Neural cell (in vitro differentiated cells): ENCODE measurements at regions not wholly inside any gene's neighbourhood (a gene's known extent, or its start where the extent isn't known, plus 50 kb on each side); places are given as distances from the start of the nearest gene placed in this dataset.
"Not testable (repeated sequence)": the region's sequence is repeated elsewhere in the genome, so short reads cannot be mapped to it uniquely, and the experiment has no call there.

Experiments used
- H2AFZ ChIP-seq: fragments of 200-600, 300-800 bp; sonication (generic), shearing (Covaris generic); 2 replicates; pipeline ENCODE4 v1.6.0; 2014; ENCODE audit warnings: low read depth, mild to moderate bottlenecking, antibody characterized with exemption, low read length, moderate library complexity
- H3F3A ChIP-seq: fragments of 200-600 bp; shearing (Covaris generic); 2 replicates; pipeline ENCODE4 v1.6.1; 2016; ENCODE audit warnings: mild to moderate bottlenecking, moderate library complexity, mixed read lengths, antibody characterized with exemption, low read length; ENCODE audit not compliant: insufficient read depth, poor library complexity, severe bottlenecking
- H3K27ac ChIP-seq: fragments of 200-600, 300-800 bp; sonication (generic), shearing (Covaris generic); 2 replicates; pipeline ENCODE4 v1.5.1; 2014; ENCODE audit warnings: mild to moderate bottlenecking, low read length, moderate library complexity
- H3K27me3 ChIP-seq: fragments of 300-800, 200-600 bp; sonication (generic), shearing (Covaris generic); 2 replicates; pipeline ENCODE4 v1.6.0; 2014; ENCODE audit warnings: mild to moderate bottlenecking, low read depth, low read length, moderate library complexity; ENCODE audit not compliant: insufficient read depth
- H3K36me3 ChIP-seq: fragments of 300-800, 200-600 bp; sonication (generic), shearing (Covaris generic); 2 replicates; pipeline ENCODE4 v1.5.1; 2014; ENCODE audit warnings: mild to moderate bottlenecking, antibody characterized with exemption, low read length, moderate library complexity; ENCODE audit not compliant: insufficient read depth
- H3K4me2 ChIP-seq: fragments of 300-800, 200-600 bp; sonication (generic), shearing (Covaris generic); 2 replicates; pipeline ENCODE4 v1.6.0; 2014; ENCODE audit warnings: mild to moderate bottlenecking, low read length
- H3K4me3 ChIP-seq: fragments of 300-800, 200-600 bp; sonication (generic), shearing (Covaris generic); 2 replicates; pipeline ENCODE4 v1.5.1; 2014; ENCODE audit warnings: mild to moderate bottlenecking, low read length, moderate library complexity
- H3K79me2 ChIP-seq: fragments of 200-600 bp; shearing (Covaris generic); replicated peaks from 2 replicates; pipeline ENCODE4 v1.6.0; 2014; ENCODE audit warnings: mild to moderate bottlenecking, low read length, moderate library complexity; ENCODE audit not compliant: insufficient read depth
- H3K9ac ChIP-seq: fragments of 300-800, 200-600 bp; sonication (generic), shearing (Covaris generic); 2 replicates; pipeline ENCODE4 v1.6.1; 2016; ENCODE audit warnings: mild to moderate bottlenecking, low read length, mixed read lengths
- H3K9me2 ChIP-seq: fragments of 200-600 bp; shearing (Covaris generic); 2 replicates; pipeline ENCODE4 v1.6.1; 2016; ENCODE audit warnings: mild to moderate bottlenecking, low read length, mixed read lengths; ENCODE audit not compliant: insufficient read depth
- H3K9me3 ChIP-seq: fragments of 200-600, 300-800 bp; sonication (generic), shearing (Covaris generic); 2 replicates; pipeline ENCODE4 v1.6.1; 2016; ENCODE audit warnings: mild to moderate bottlenecking, mixed run types, low read length, moderate library complexity, mixed read lengths
- H4K20me1 ChIP-seq: fragments of 200-600 bp; shearing (Covaris generic); 2 replicates; pipeline ENCODE4 v1.6.1; 2016; ENCODE audit warnings: mild to moderate bottlenecking, mixed run types; ENCODE audit not compliant: insufficient read depth
- CTCF ChIP-seq: fragments of 450-650 bp; IDR thresholded peaks from 2 replicates; pipeline ENCODE4 v1.5.1; 2014; ENCODE audit warnings: antibody characterized with exemption, mild to moderate bottlenecking, moderate library complexity; ENCODE audit not compliant: poor library complexity, severe bottlenecking
- EP300 ChIP-seq: fragments of 450-650 bp; conservative IDR thresholded peaks from 2 replicates; pipeline ENCODE4 v1.6.1; 2014; ENCODE audit warnings: antibody characterized with exemption, mild to moderate bottlenecking, moderate library complexity; ENCODE audit not compliant: poor library complexity, severe bottlenecking
- EZH2 ChIP-seq: fragments of 200-600, 300-800 bp; shearing (Covaris generic), sonication (generic); IDR thresholded peaks from 2 replicates; pipeline ENCODE4 v1.6.1; 2014; ENCODE audit warnings: antibody characterized with exemption, low read length, borderline replicate concordance, mild to moderate bottlenecking; ENCODE audit not compliant: insufficient read depth, poor library complexity, severe bottlenecking
- MXI1 ChIP-seq: fragments of 450-650 bp; conservative IDR thresholded peaks from 2 replicates; pipeline ENCODE4 v1.6.1; 2014; ENCODE audit warnings: antibody characterized with exemption, mild to moderate bottlenecking; ENCODE audit not compliant: poor library complexity, severe bottlenecking
- POLR2AphosphoS5 ChIP-seq: IDR thresholded peaks from 2 replicates; pipeline ENCODE4 v1.6.1; 2012
- RAD21 ChIP-seq: fragments of 450-650 bp; conservative IDR thresholded peaks from 2 replicates; pipeline ENCODE4 v1.6.1; 2014; ENCODE audit warnings: antibody characterized with exemption, mild to moderate bottlenecking, moderate library complexity
- REST ChIP-seq: IDR thresholded peaks from 2 replicates; pipeline ENCODE4 v1.6.1; 2012; ENCODE audit warnings: borderline replicate concordance
- SMC3 ChIP-seq: fragments of 450-650 bp; conservative IDR thresholded peaks from 2 replicates; pipeline ENCODE4 v1.6.1; 2014; ENCODE audit warnings: antibody characterized with exemption, mild to moderate bottlenecking, moderate library complexity; ENCODE audit not compliant: poor library complexity
- TAF1 ChIP-seq: IDR thresholded peaks from 2 replicates; pipeline ENCODE4 v1.6.1; 2012; ENCODE audit warnings: low read depth

- no peak overlapping the region for H3K9ac ChIP-seq
- H3K27me3 ChIP-seq = no peaks in the 10 kb centered on the region
- no peak overlapping the region for H3K4me2 ChIP-seq
- H3K4me3 ChIP-seq = no peak overlapping the region
- H3F3A ChIP-seq = no peaks in the 10 kb centered on the region
- no peaks in the 10 kb centered on the region for H4K20me1 ChIP-seq
- H3K27ac ChIP-seq = no peak overlapping the region
- TF ChIP-seq EP300 (no peak), MXI1 (no peak), EZH2 (no peak), RAD21 (no peak), SMC3 (no peak), POLR2AphosphoS5 (no peak), TAF1 (no peak), REST (no peak), CTCF (no peak)
- no peaks in the 10 kb centered on the region for H3K9me3 ChIP-seq
- H3K79me2 ChIP-seq = no peaks in the 10 kb centered on the region
- H3K36me3 ChIP-seq = no peaks in the 10 kb centered on the region
- H3K9me2 ChIP-seq = no peaks in the 10 kb centered on the region
- no peak overlapping the region for H2AFZ ChIP-seq
Observed at GRCh38 chr13:65275108-65275507, 1955.0 kb downstream of the PCDH9 start.

GRCh38 chr13:65273811-65274420, 1956.2 kb downstream of the PCDH9 start:
- H3K9ac ChIP-seq, H3K27ac ChIP-seq, H2AFZ ChIP-seq, H3K36me3 ChIP-seq, H4K20me1 ChIP-seq, H3K4me3 ChIP-seq, H3K9me2 ChIP-seq, H3K9me3 ChIP-seq, H3K79me2 ChIP-seq, H3K4me2 ChIP-seq, H3F3A ChIP-seq, H3K27me3 ChIP-seq: not testable (repeated sequence)

- Histone ChIP-seq H3K9me3 (no peaks in the 10 kb centered on the region), H3K27me3 (no peaks in the 10 kb centered on the region), H3K36me3 (no peaks in the 10 kb centered on the region), H3K9me2 (no peaks in the 10 kb centered on the region), H3K9ac (no peak overlapping the region), H3K79me2 (no peaks in the 10 kb centered on the region), H2AFZ (no peak overlapping the region), H3K4me3 (no peak overlapping the region), H3K4me2 (no peak overlapping the region), H4K20me1 (no peaks in the 10 kb centered on the region), H3F3A (no peaks in the 10 kb centered on the region), H3K27ac (no peak overlapping the region)
- TF ChIP-seq RAD21 (no peak), CTCF (no peak), TAF1 (no peak), POLR2AphosphoS5 (no peak), REST (no peak), SMC3 (no peak), MXI1 (no peak), EP300 (no peak), EZH2 (no peak)
Observed at GRCh38 chr13:65268009-65268408, 1962.1 kb downstream of the PCDH9 start.
